HL-60/S4 (cell line): ENCODE measurements at regions not wholly inside any gene's neighbourhood (a gene's known extent, or its start where the extent isn't known, plus 50 kb on each side); places are given as distances from the start of the nearest gene placed in this dataset.

ENCODE experiments used
- in situ Hi-C: fragments of 300-500 bp; cut with MboI; formaldehyde crosslinking; loops from 2 replicates; pipeline ENCODE4 v1.14.3; 2022; ENCODE audit warnings: low sequenced_read_pairs

DNA sequence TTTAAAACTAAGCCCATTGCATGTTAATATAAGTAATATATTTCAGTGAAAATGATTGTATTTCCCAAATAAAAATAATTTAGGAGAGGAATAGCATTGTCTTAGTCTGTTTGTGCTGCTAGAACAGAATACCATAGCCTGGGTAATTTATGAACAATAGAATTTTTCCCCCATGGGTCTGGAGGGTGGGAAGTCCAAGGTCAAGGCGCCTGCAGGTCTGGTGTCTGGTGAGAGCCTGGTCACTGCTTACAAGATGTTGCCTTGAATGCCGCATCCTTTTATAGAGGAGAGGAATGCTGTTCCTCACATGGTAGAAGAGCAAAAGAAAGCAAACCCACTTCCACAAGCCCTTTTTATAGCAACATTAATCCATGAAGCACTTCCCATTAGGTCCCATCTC, 161.3 kb upstream of the ZFHX3 start:
- in situ Hi-C loops: no loop called here

- in situ Hi-C loops: no loop called here
Measured at GRCh38 chr16:73206151-73206707, 158.3 kb upstream of the ZFHX3 start.

DNA sequence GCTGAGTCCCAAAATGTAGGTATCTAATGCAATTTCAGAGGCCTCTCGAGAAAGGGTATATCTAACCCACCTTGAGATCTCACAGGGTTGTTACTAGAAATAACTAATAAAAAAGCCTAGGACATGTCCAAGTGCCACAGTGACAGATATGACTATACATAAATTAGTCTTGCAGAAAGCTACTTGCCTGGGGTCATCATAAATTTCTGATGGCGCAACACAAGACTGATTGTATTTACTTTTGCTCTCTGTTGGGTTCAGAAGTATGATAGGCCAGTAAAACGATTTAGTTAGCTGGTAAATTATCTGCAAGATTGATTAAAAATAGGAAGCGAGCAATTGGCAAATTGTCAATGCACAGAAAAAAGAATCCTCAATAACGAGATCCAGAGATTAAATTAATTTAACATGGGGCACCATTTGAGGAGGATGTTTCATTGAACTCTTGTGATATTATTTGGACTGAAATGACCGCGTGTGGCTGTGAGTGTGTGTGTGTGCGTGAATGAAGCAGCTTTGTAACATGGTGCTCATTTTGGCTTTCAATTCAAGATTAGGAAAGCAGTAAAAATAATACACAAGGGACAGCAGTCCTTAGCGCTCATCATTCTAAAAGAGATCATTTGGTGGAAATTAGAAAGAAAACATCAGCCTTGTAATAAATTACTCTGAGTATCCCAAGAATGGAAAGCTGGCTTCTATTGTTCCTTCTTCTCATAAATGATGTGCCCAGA, 157.4 kb upstream of the ZFHX3 start:
- in situ Hi-C loops: no loop called here

- in situ Hi-C loops: no loop called here
Measured at GRCh38 chr16:73204359-73205152, 156.6 kb upstream of the ZFHX3 start.

- in situ Hi-C loops: no loop called here
Measured at GRCh38 chr16:73202161-73202729, 154.3 kb upstream of the ZFHX3 start.

- in situ Hi-C loops: loop anchor here (25.0 kb wide), 2 partner anchors 362 to 687 kb away; no protein-coding TSS in a partner anchor
Measured at GRCh38 chr16:73199214-73199613, 151.3 kb upstream of the ZFHX3 start.

DNA sequence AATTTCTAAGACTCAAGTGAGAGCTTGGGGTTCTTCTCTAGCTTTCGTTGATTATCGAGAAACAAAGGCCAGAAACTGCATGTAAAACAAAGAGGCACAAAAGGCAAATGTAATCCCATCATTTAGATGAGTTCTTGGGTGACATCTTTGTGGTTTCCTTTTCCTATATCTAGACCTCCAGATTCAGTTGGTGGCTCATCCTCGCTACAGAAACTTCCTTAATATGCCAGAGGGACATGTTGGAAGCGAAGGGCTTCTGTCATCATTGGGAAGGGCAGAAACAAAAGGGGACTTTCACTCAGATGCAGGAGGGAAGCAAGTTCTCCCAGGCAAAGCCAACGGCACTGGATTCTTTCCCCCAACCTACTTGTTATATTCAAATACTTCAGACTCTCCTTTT, 150.6 kb upstream of the ZFHX3 start:
- in situ Hi-C loops: loop anchor here (25.0 kb wide), 2 partner anchors 361 to 686 kb away; no protein-coding TSS in a partner anchor

DNA sequence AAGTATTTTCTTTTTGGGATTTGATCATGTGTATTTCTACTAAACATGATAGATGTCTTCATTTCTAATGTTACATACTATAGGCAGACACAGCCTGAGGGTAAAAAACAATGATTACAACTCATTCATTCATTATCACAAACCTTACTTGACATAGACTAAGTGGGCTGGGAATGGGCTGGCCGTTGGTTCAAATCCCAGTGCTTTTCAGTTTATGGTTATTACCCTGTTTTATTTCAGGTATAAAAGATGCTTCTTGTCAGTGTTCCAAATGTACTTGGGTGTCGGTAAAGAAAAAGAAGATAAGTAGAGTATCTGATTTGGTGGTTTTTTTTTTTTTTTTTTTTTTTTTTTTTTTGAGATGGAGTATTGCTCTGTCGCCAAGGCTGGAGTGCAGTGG, 149.7 kb upstream of the ZFHX3 start:
- in situ Hi-C loops: loop anchor here (25.0 kb wide), 2 partner anchors 360 to 685 kb away; no protein-coding TSS in a partner anchor

GRCh38 chr16:73196670-73197069, 148.7 kb upstream of the ZFHX3 start:
- in situ Hi-C loops: loop anchor here (25.0 kb wide), 2 partner anchors 359 to 684 kb away; no protein-coding TSS in a partner anchor

- in situ Hi-C loops: loop anchor here (25.0 kb wide), 2 partner anchors 356 to 681 kb away; no protein-coding TSS in a partner anchor
Measured at GRCh38 chr16:73193464-73193863, 145.5 kb upstream of the ZFHX3 start.

GRCh38 chr16:73192232-73192894, 144.4 kb upstream of the ZFHX3 start:
- in situ Hi-C loops: loop anchor here (25.0 kb wide), 2 partner anchors 355 to 680 kb away; no protein-coding TSS in a partner anchor

GRCh38 chr16:73191660-73192046, 143.7 kb upstream of the ZFHX3 start:
- in situ Hi-C loops: loop anchor here (25.0 kb wide), 2 partner anchors 354 to 679 kb away; no protein-coding TSS in a partner anchor

DNA sequence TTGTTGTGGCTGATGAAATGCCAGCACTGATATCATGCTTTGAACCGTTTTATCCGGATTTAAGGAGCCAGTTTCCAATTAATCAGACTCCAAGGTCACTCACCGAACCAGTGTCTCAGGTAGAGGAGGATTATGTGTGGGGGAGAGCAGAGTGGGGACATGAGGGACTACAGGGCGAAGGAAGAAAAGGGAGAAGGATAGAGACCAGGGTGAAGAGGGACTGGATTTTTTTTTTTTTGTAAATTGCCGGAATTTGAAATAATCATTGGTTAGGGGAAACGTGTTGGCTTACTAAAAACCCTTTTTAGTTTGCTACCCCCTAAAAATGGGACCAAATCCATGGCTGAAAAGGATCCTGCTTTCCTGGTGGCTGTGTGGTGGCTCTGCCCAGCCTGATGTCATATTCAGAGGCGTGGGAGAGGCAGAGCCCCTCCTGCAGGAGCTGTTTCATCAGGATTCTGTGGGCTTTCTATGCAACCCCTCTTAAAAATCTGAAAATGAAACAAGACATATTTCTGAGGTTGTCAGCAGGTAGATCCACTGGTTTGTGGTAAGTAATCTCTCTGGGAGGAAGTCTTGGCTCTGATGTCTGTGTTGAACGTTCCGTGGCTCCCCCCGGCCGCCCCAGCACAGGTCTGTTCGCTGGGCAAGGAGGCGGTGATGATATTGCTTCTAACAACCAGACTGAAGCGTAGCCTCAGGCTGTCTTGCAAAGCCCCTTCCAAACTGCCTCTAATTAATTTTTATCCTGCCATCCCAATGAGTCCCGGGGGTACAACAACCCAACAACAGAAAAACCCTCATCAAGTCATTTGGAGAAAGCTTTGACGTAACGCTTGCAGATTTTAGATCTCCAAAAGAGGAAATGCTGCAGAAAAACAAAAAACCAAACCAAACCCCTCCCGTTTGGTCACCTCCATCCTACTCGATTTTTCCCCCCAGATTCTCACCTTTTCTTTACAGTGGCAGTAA, 143.0 kb upstream of the ZFHX3 start:
- in situ Hi-C loops: loop anchor here (25.0 kb wide), 2 partner anchors 354 to 679 kb away; no protein-coding TSS in a partner anchor

- in situ Hi-C loops: loop anchor here (25.0 kb wide), 2 partner anchors 353 to 678 kb away; no protein-coding TSS in a partner anchor
Measured at GRCh38 chr16:73190256-73190655, 142.3 kb upstream of the ZFHX3 start.

DNA sequence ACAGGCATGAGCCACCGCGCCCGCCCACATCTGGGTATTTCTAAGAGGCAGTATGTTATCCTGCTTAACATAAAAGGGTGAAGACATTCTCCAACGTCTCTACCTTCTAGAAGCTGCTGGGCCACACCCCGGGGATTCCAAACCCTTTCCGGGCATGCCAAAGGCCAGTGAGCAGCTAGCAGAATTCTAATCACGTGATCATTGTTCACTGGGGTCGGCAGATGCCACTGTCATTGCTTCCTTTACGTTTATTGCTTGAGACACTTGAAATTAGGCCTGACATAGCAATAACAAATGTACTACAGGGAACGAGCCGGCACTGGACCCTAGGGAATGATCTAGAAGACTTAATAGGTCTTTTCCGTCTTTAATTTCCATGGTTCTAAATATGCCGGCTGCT, 141.2 kb upstream of the ZFHX3 start:
- in situ Hi-C loops: loop anchor here (25.0 kb wide), 2 partner anchors 352 to 677 kb away; no protein-coding TSS in a partner anchor

DNA sequence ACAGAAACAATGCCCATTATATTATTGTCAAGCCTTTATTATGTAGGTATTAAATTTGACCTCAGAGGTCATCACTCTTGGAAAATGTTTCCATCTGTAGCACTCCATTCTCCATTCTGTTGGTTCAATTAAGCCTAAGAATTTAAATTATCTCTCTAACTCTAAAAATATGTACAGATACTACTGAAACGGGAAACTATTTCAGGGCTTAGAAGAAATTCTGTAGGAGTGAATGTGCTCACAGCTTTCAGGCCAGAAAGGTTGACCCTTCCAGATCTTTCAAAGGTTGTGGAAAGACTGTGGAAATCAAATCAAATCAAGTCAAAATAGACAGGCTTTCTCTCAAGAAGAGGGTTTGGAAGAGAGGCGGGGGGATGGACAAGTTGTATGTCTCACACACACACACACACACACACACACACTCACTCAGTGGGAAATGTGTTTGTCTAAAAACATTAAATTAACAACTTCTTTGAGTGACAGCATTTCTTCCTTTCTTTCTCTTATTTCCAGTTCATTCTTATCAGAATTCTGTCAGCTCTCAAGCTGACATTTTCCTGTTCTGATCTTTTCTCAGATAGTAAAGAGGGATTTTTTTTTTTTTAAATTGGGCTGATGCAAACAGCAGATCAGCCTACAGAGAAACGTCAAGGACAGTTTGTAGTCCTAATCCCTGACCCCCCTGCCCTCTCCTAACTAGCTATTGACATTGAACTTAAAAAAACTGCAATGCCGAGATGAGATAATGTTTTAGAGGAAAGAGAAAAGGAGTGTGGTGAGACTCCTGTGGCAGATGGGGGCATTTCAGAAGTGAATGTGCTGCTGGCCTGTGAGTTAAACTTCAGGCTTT, 139.0 kb upstream of the ZFHX3 start:
- in situ Hi-C loops: loop anchor here (25.0 kb wide), 2 partner anchors 350 to 675 kb away; no protein-coding TSS in a partner anchor

DNA sequence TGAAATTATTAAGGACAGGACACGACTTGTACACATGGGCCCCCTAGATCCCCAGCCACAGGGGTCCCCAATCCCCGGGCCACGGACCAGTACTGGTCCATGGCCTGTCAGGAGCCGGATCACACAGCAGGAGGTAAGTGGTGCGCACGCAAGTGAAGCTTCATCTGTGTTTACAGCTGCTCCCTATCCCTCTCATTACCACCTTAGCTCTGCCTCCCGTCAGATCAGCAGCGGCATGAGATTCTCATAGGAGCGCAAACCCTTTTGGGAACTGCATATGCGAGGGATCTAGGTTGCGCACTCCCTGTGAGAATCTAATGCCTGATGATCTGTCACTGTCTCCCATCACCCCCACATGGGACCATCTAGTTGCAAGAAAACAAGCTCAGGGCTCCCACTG, 137.8 kb upstream of the ZFHX3 start:
- in situ Hi-C loops: loop anchor here (25.0 kb wide), 2 partner anchors 348 to 673 kb away; no protein-coding TSS in a partner anchor

DNA sequence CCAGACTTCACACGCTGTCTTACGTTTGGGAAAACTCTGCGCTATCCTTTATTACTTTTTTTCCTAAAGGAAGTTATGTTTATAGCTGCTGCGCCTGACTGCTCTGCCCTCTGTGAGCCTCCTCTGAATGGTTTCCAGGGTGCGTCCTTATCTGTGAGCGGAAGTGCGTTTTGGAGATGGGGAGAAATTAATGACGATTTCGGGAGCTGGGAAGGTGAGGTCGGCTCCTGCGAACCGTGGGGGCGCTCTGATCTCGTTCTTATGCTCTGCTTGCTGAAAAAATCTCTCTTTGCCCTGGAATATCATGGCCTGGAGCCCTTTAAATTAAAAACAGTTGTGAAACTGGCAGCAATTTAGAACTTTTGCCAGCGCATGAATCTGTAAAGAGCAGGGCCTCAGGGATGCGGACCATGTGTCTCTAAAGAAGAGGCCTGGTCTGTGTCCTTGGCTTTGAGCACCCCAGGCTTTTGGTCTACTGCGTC, 135.7 kb upstream of the ZFHX3 start:
- in situ Hi-C loops: loop anchor here (25.0 kb wide), 2 partner anchors 346 to 671 kb away; no protein-coding TSS in a partner anchor
